ENCODE measurements at regions not wholly inside any gene's neighbourhood (a gene's known extent, or its start where the extent isn't known, plus 50 kb on each side); places are given as distances from the start of the nearest gene placed in this dataset.

DNA sequence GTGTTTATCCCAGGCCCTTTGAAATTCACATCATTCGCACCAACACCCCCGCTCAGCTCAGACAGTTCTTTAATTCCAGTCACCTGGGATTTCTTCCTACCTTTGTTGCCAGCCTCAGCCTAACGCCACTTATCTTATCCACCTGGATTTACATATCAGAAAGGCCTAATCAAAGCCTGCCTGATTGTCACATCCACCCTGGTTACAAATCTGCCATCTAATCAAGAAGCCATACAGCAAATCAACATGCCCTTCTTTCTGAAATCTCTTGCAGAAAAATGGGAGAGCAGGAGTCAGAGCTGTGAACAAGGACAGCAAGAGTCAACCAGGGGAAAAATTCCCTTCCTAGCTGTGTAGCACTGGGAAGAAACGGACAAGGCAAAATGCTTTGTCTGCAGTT lies 173.2 kb upstream of the DAB1 start:
- TF ChIP-seq SMC3 (IDR thresholded peaks at IDR 0.05; ENCODE audit: low read depth, low read length) (no peak), FOXJ3 (CRISPR knock-in tag; IDR thresholded peaks at IDR 0.05) (no peak), POLR2AphosphoS5 (IDR thresholded peaks at IDR 0.05; ENCODE audit: low read depth, low read length) (no peak), EZH2phosphoT487 (IDR thresholded peaks at IDR 0.05; ENCODE audit: borderline replicate concordance, low read depth) (no peak), YY1 (IDR thresholded peaks at IDR 0.05; ENCODE audit: low read depth) (no peak), TEAD4 (IDR thresholded peaks at IDR 0.05; ENCODE audit: borderline replicate concordance, insufficient read depth) (no peak), FOSL2 (IDR thresholded peaks at IDR 0.05; ENCODE audit: borderline replicate concordance, low read depth) (no peak), JUND (IDR thresholded peaks at IDR 0.05) (no peak)
- TF ChIP-seq, protein P1, sequence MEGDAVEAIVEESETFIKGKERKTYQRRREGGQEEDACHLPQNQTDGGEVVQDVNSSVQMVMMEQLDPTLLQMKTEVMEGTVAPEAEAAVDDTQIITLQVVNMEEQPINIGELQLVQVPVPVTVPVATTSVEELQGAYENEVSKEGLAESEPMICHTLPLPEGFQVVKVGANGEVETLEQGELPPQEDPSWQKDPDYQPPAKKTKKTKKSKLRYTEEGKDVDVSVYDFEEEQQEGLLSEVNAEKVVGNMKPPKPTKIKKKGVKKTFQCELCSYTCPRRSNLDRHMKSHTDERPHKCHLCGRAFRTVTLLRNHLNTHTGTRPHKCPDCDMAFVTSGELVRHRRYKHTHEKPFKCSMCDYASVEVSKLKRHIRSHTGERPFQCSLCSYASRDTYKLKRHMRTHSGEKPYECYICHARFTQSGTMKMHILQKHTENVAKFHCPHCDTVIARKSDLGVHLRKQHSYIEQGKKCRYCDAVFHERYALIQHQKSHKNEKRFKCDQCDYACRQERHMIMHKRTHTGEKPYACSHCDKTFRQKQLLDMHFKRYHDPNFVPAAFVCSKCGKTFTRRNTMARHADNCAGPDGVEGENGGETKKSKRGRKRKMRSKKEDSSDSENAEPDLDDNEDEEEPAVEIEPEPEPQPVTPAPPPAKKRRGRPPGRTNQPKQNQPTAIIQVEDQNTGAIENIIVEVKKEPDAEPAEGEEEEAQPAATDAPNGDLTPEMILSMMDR (IDR thresholded peaks at IDR 0.05), result no peak
- TF ChIP-seq, protein P2, sequence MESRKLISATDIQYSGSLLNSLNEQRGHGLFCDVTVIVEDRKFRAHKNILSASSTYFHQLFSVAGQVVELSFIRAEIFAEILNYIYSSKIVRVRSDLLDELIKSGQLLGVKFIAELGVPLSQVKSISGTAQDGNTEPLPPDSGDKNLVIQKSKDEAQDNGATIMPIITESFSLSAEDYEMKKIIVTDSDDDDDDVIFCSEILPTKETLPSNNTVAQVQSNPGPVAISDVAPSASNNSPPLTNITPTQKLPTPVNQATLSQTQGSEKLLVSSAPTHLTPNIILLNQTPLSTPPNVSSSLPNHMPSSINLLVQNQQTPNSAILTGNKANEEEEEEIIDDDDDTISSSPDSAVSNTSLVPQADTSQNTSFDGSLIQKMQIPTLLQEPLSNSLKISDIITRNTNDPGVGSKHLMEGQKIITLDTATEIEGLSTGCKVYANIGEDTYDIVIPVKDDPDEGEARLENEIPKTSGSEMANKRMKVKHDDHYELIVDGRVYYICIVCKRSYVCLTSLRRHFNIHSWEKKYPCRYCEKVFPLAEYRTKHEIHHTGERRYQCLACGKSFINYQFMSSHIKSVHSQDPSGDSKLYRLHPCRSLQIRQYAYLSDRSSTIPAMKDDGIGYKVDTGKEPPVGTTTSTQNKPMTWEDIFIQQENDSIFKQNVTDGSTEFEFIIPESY (IDR thresholded peaks at IDR 0.05; ENCODE audit: borderline replicate concordance, low read depth), result no peak
- TF ChIP-seq, protein P3, sequence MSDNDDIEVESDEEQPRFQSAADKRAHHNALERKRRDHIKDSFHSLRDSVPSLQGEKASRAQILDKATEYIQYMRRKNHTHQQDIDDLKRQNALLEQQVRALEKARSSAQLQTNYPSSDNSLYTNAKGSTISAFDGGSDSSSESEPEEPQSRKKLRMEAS (IDR thresholded peaks at IDR 0.05; ENCODE audit: low read depth), result no peak

Measured in SK-N-SH (cell line).